Gastrocnemius medialis (tissue), 4 donors: ENCODE measurements at regions not wholly inside any gene's neighbourhood (a gene's known extent, or its start where the extent isn't known, plus 50 kb on each side); places are given as distances from the start of the nearest gene placed in this dataset.

Experiments
- POLR2A ChIP-seq, 2 donors: fragments of 450-650 bp; IDR thresholded peaks; one replicate each; pipeline ENCODE4 v1.6.1; 2017; ENCODE audit warnings: antibody characterized with exemption in 2 of 2, mild to moderate bottlenecking in 2 of 2, moderate library complexity in 2 of 2
- TF ChIP-seq, protein P1 (sequence below), 5 experiments: fragments of 450-650 bp in 3 of 5; fragments of 200-600 bp in 2 of 5; sonication (generic) in 2 of 5; IDR thresholded peaks in 4 of 5; conservative IDR thresholded peaks in 1 of 5; 1 replicate in 4 of 5; 2 replicates in 1 of 5; pipeline ENCODE4 v1.5.1; 2016 to 2019; ENCODE audit warnings: antibody characterized with exemption in 5 of 5, mild to moderate bottlenecking in 3 of 5, moderate library complexity in 3 of 5

DNA sequence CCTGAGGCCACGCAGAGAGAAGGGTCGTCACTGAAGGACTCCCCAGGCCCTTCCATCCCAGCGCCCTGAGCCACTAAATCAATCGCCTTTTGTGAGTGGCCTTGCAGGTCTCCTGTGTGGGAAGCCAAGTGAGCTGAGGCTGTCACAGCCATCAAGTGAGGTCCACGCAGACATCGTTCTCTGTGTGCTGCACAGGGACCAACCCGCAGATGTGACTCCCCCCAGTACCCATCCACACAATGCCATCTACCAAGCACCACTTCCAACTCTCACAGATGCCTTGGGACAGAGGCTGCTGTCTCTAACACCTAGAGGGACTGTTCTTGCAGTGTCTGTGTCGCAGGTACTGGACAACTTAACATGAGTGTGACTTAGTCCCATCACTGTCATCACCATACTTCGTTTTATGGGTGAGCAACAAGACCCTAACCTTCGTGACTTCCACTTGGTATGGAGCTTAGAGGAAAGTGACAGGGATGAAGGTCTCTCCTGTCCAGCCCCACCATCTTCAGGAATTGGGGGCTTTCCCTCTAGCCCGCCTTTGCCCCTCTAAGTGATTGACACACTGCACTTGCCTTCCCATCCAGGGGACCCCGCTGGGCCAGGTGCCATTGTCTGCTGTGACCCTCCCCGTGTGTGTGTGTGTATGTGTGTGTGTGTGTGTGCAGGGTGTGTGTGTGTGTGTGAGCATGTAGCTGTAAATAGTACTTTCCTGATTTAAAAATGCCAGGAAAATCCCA, 51.4 kb upstream of the TMEM72 start:
- TF ChIP-seq, protein P1, sequence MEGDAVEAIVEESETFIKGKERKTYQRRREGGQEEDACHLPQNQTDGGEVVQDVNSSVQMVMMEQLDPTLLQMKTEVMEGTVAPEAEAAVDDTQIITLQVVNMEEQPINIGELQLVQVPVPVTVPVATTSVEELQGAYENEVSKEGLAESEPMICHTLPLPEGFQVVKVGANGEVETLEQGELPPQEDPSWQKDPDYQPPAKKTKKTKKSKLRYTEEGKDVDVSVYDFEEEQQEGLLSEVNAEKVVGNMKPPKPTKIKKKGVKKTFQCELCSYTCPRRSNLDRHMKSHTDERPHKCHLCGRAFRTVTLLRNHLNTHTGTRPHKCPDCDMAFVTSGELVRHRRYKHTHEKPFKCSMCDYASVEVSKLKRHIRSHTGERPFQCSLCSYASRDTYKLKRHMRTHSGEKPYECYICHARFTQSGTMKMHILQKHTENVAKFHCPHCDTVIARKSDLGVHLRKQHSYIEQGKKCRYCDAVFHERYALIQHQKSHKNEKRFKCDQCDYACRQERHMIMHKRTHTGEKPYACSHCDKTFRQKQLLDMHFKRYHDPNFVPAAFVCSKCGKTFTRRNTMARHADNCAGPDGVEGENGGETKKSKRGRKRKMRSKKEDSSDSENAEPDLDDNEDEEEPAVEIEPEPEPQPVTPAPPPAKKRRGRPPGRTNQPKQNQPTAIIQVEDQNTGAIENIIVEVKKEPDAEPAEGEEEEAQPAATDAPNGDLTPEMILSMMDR (IDR thresholded peaks at IDR 0.05 in 4 of 5, conservative IDR thresholded peaks at IDR 0.05 in 1 of 5) = no peak
- no peak for TF ChIP-seq POLR2A (IDR thresholded peaks at IDR 0.05)
